Tibial nerve (tissue), 3 donors: ENCODE measurements at regions not wholly inside any gene's neighbourhood (a gene's known extent, or its start where the extent isn't known, plus 50 kb on each side); places are given as distances from the start of the nearest gene placed in this dataset.

Experiments used
- POLR2A ChIP-seq, 2 donors: fragments of 450-650 bp; IDR thresholded peaks; one replicate each; pipeline ENCODE4 v1.6.1; 2017; ENCODE audit warnings: antibody characterized with exemption in 2 of 2, mild to moderate bottlenecking in 2 of 2, moderate library complexity in 2 of 2
- TF ChIP-seq, protein P1 (sequence below), 5 experiments: fragments of 200-600 bp in 3 of 5; fragments of 450-650 bp in 2 of 5; sonication (generic) in 3 of 5; IDR thresholded peaks; one replicate each; pipeline ENCODE4 v1.5.1; 2016 to 2019; ENCODE audit warnings: antibody characterized with exemption in 5 of 5, mild to moderate bottlenecking in 3 of 5, moderate library complexity in 2 of 5

- TF ChIP-seq, protein P1, sequence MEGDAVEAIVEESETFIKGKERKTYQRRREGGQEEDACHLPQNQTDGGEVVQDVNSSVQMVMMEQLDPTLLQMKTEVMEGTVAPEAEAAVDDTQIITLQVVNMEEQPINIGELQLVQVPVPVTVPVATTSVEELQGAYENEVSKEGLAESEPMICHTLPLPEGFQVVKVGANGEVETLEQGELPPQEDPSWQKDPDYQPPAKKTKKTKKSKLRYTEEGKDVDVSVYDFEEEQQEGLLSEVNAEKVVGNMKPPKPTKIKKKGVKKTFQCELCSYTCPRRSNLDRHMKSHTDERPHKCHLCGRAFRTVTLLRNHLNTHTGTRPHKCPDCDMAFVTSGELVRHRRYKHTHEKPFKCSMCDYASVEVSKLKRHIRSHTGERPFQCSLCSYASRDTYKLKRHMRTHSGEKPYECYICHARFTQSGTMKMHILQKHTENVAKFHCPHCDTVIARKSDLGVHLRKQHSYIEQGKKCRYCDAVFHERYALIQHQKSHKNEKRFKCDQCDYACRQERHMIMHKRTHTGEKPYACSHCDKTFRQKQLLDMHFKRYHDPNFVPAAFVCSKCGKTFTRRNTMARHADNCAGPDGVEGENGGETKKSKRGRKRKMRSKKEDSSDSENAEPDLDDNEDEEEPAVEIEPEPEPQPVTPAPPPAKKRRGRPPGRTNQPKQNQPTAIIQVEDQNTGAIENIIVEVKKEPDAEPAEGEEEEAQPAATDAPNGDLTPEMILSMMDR (IDR thresholded peaks at IDR 0.05) = no peak
- no peak for TF ChIP-seq POLR2A (IDR thresholded peaks at IDR 0.05)
Measured at GRCh38 chr11:104795501-104796213, 102.6 kb downstream of the CASP12 start.
